SKM-1 (cell line): ENCODE measurements at regions not wholly inside any gene's neighbourhood (a gene's known extent, or its start where the extent isn't known, plus 50 kb on each side); places are given as distances from the start of the nearest gene placed in this dataset.

Experiments
- DNase-seq: peaks from one replicate; lab custom pipeline; 2025; ENCODE audit not compliant: unreplicated experiment; lab: John Stamatoyannopoulos, UW

GRCh38 chr1:193365966-193366365, 179.6 kb upstream of the B3GALT2 start:
- no peak for DNase-seq

- DNase-seq: no peak
Measured at GRCh38 chr1:193359631-193360030, 173.2 kb upstream of the B3GALT2 start.

GRCh38 chr1:193358419-193358818, 172.0 kb upstream of the B3GALT2 start:
- no peak for DNase-seq

- no peak for DNase-seq
Measured at GRCh38 chr1:193356249-193356648, 169.8 kb upstream of the B3GALT2 start.

- DNase-seq: no peak
Measured at GRCh38 chr1:193355626-193356025, 169.2 kb upstream of the B3GALT2 start.

GRCh38 chr1:193355178-193355577, 168.8 kb upstream of the B3GALT2 start:
- no peak for DNase-seq

GRCh38 chr1:193348769-193349535, 162.5 kb upstream of the B3GALT2 start:
- DNase-seq: no peak

- DNase-seq: no peak
Measured at GRCh38 chr1:193348091-193348768, 161.8 kb upstream of the B3GALT2 start.

GRCh38 chr1:193346085-193346484, 159.7 kb upstream of the B3GALT2 start:
- no peak for DNase-seq

GRCh38 chr1:193342811-193343210, 156.4 kb upstream of the B3GALT2 start:
- no peak for DNase-seq

GRCh38 chr1:193340331-193340730, 153.9 kb upstream of the B3GALT2 start:
- no peak for DNase-seq

- no peak for DNase-seq
Measured at GRCh38 chr1:193339401-193339800, 153.0 kb upstream of the B3GALT2 start.

GRCh38 chr1:193338194-193338593, 151.8 kb upstream of the B3GALT2 start:
- DNase-seq: no peak

- no peak for DNase-seq
Measured at GRCh38 chr1:193335806-193336428, 149.5 kb upstream of the B3GALT2 start.

GRCh38 chr1:193333166-193333565, 146.8 kb upstream of the B3GALT2 start:
- DNase-seq: no peak

- no peak for DNase-seq
Measured at GRCh38 chr1:193326296-193326695, 139.9 kb upstream of the B3GALT2 start.

- DNase-seq: no peak
Measured at GRCh38 chr1:193325771-193326170, 139.4 kb upstream of the B3GALT2 start.

- no peak for DNase-seq
Measured at GRCh38 chr1:193325042-193325441, 138.6 kb upstream of the B3GALT2 start.

GRCh38 chr1:193322211-193322610, 135.8 kb upstream of the B3GALT2 start:
- DNase-seq: no peak

- DNase-seq: no peak
Measured at GRCh38 chr1:193321242-193321840, 134.9 kb upstream of the B3GALT2 start.

- no peak for DNase-seq
Measured at GRCh38 chr1:193320270-193320669, 133.9 kb upstream of the B3GALT2 start.

- DNase-seq: no peak
Measured at GRCh38 chr1:193318347-193318746, 131.9 kb upstream of the B3GALT2 start.
